ENCODE measurements at regions not wholly inside any gene's neighbourhood (a gene's known extent, or its start where the extent isn't known, plus 50 kb on each side); places are given as distances from the start of the nearest gene placed in this dataset.
A peak's percentile ranks its signal among the peaks of the same experiment; 100 is the strongest.

- DNase-seq = no peak
Observed at GRCh38 chr7:33661430-33662160, 243.7 kb upstream of the BMPER start.

- no peak for DNase-seq
Observed at GRCh38 chr7:33666531-33666930, 238.8 kb upstream of the BMPER start.

DNA sequence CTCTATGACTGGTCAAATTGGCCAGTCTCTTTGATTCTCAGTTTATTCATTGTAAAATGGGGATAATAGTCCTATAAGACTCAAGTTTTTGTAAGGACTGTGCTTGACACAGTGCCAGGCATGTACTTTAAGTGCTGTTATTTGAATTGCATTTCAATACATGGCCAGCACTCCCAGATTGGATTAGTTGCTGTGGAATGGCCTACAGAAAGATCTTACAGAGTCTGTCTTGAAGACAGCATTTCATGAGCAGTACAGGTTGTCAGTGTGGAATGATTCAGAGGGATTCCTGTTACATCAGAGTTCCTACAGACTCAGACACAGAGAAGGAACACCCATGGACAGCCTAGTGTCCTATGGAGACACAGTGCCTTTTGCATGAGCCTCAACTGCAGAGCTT is 238.1 kb upstream of the BMPER start:
- DNase-seq = no peak

- peak; percentile 75 for DNase-seq
Observed at GRCh38 chr7:33669251-33669670, 236.1 kb upstream of the BMPER start.

DNA sequence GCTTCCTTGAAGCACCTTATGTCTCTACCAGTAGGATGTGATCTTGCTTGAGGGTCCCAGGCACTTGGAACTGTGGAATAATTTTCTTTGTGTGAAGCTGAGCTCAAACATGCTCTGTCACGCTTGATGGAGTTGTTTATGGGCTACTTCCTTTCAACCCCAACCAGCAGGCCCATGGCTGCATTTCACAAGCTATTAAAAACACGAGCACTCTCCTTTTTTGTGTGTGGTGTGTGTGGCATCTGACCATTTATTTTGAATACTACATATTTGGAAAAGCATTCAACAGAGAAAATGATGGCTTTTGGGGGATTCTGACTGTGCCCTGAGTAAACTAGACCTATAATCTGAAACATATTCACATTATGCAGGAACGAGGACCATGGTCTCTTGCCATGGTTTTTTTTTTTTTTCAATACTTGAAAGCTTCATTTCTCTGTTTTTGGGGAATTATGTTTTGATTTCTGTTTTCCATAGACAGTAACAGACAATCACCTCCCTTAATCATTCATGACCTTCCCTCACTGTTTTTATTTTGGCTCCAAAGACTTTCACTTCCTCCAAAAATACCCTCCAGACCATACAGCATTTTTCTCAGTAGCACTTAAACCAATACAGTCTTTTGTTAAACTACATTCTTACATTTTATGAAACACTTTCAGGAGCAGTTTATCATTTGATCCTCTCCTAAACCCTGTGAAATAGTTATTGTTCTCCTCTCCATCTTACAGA is 233.6 kb upstream of the BMPER start:
- DNase-seq = peak; percentile 89

GRCh38 chr7:33673029-33673700 is 232.2 kb upstream of the BMPER start:
- no peak for DNase-seq

- DNase-seq = no peak
Observed at GRCh38 chr7:33674804-33675411, 230.4 kb upstream of the BMPER start.

DNA sequence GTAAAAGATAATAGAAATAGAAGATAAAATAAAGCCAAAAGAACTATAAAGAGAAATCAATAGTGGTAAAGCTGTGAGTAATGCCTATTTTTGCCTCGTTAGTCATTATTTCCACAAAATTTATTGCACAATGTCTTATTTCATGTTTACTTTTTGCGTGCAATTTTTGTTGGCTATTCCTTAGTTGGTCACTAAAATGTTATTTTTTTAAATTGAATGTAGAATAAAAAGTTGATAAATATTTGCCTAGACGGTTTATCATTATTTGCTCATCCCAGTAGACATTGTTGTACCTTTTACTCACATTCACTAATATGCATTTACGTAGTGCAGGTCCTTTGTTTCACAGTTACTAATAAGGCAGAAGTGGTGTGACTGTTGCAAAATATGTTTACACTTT is 227.8 kb upstream of the BMPER start:
- no peak for DNase-seq

- no peak for DNase-seq
Observed at GRCh38 chr7:33678569-33679335, 226.6 kb upstream of the BMPER start.

GRCh38 chr7:33680682-33681081 is 224.7 kb upstream of the BMPER start:
- no peak for DNase-seq

GRCh38 chr7:33685503-33685902 is 219.8 kb upstream of the BMPER start:
- no peak for DNase-seq

DNA sequence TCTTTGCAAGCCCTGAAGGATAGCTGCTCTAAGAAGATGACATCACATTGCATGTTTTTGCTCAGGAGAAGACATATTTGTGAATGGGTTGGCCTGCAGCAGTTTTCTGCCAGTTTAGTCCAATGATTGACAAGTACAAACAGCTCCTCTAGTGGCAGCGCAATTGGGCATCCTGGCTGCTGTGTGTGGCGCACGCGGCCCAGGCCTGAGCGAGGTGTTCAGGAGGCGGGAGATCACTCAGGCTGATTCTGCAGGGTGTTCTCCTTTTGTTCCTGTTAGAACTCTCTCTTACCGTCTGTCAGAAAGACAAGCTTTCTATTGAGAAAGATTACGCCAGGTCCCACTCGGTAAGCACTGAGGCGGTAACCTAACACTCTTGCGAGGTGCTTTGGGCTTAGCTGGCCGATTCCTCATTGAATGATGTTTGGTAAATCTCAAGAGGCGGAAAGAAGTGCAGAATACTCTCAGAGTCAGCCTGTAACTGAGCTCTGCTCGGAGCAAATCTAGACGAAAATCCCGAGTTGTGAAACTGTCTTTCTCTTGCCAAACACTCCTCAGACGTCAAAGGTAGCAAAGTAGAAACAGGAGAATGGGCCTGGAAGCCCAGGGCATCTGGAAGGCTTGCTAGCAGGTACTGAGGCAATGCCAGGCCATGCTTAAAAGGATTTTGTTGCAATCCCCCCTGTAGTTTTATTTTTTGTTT is 219.2 kb upstream of the BMPER start:
- DNase-seq = peak; percentile 93

DNA sequence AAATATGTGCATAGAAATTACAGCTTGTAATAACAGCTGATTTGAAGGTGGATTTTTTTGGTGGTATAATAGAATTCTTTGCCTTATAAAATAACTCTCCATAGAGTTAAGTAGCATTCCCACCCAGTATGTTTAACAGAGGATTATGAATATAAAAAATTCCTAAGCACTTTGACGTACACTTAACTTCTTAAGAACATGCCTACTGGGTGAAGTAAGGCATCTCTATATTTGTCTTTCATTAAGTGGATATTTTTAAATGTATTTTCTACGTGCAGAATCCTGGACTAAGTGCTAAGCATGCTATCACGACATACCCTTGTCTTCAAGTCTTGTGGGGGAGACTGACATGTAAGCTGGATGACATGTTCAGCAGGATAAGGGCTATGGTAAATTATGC is 217.7 kb upstream of the BMPER start:
- DNase-seq = no peak

GRCh38 chr7:33691180-33691579 is 214.2 kb upstream of the BMPER start:
- no peak for DNase-seq

DNA sequence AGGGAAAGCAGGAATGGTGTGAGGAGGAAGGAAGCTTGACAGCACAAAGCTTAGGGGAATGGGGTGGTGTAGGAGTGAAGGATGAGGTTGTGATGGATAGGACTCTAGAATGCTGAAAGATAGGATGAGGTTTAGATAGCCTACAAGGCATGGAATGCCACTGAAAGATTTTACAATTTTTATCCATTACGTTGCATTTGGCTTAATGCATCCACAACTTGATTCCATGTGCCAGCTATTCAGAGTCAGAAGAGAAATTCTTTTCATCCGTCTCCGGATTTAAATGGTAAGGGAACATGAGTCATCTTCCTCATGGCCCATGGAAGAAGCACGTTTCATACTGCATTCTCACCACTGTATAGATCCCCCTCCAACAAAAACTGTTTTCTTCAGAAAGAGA is 212.4 kb upstream of the BMPER start:
- no peak for DNase-seq

GRCh38 chr7:33694006-33694405 is 211.3 kb upstream of the BMPER start:
- DNase-seq = no peak

- no peak for DNase-seq
Observed at GRCh38 chr7:33697616-33698015, 207.7 kb upstream of the BMPER start.

GRCh38 chr7:33698041-33698440 is 207.3 kb upstream of the BMPER start:
- DNase-seq = no peak

GRCh38 chr7:33698692-33699128 is 206.6 kb upstream of the BMPER start:
- DNase-seq = no peak

DNA sequence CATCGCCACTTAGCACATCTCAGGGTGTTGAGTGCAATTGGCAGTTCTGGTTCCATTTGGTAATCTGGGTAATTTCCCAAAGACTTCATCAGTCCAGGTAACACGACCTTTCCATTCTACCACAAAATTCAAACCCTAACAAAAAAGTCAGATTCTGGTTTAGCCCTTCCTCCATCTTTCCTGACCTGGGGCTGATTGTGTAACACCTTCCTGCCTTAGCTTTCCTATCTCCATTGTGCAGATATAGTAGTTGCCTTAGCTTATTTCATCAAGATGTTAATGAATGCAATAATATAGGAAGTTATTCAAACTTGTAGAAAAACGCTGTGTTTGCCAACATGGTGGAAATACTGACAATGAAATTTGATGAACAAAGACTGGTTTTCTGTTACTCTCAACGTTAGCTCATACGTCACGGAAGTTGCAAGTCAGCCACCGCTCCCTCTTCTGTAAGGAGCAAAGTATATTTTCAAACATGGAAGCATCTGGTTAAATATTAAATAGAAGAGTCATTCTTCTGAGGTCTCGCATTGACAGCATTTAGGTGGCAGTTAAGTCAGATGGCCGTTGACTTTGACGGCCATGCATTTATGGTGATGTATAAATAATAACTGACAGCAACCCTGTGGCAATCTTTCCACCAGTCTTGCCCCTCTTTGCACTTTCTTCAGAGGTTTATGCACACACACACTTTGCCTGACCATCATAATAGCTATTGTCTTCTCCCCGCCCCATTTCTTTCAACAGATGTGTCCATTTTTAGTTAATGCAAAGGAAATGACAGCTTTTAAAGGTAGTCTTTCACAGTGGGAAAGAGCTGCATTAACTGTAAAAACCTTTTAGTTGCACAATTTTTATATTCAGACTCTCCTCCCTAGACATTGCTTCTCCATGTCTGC is 205.1 kb upstream of the BMPER start:
- DNase-seq = no peak

GRCh38 chr7:33701189-33701740 is 204.1 kb upstream of the BMPER start:
- DNase-seq = no peak

All from DMS79 treated with DMSO at 0.1 percent for 48 hours (cell line).